ENCODE measurements at regions not wholly inside any gene's neighbourhood (a gene's known extent, or its start where the extent isn't known, plus 50 kb on each side); places are given as distances from the start of the nearest gene placed in this dataset.

DNA sequence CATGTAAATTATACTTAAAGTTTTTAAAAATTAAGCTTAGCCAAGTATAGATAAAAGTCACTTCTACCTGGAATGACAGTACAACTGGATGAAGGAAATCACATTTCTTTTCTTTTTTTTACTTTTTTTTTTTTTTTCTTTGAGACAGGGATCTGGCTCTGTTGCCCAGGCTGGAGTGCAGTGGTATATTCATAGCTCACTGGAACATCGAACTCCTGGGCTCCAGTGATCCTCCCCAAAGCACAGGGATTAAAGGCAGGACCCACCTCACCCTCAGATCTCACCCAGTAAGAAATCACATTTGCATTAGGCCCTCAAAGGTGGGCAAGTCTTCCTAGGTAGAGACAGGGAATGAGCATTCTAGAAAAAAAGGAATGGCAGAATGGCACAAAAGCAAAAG lies 69.5 kb upstream of the C1GALT1 start:
- DNase-seq (ENCODE audit: extremely low read depth in 1 of 2, low read depth in 1 of 2): no peak

DNA sequence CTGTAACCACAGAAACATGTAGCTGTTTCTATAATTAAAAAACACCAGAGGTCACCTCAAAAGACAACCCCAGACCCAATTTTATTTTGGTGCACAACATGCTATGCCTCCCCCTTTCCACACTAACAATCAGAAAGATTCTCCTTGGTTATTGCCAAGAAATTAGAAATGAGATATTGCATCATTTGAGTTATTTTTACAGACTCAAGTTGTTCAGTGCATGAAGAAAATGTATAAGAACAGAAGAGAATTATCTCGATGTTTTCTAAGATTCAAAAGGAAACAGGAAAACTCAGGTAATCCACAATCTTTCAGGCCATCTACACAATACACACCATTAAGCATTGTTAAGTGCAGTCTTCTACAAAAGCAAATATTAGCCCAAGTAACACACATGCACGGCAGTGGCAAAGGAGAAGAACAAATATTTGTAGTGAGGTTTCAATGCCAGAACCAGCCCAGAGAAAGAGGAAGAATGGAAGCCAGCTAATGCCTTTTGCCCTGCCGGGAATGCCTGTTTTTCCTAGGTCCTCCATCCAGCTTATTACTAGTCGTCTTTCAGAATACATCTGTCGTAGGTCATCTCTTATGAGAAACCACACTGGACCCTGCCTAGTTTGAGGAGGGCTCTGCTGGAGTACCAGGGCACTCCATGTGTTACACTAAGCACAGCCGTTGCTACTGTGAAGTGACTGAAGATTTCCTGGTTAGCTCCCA lies 67.6 kb upstream of the C1GALT1 start:
- DNase-seq (ENCODE audit: extremely low read depth in 1 of 2, low read depth in 1 of 2): no peak

DNA sequence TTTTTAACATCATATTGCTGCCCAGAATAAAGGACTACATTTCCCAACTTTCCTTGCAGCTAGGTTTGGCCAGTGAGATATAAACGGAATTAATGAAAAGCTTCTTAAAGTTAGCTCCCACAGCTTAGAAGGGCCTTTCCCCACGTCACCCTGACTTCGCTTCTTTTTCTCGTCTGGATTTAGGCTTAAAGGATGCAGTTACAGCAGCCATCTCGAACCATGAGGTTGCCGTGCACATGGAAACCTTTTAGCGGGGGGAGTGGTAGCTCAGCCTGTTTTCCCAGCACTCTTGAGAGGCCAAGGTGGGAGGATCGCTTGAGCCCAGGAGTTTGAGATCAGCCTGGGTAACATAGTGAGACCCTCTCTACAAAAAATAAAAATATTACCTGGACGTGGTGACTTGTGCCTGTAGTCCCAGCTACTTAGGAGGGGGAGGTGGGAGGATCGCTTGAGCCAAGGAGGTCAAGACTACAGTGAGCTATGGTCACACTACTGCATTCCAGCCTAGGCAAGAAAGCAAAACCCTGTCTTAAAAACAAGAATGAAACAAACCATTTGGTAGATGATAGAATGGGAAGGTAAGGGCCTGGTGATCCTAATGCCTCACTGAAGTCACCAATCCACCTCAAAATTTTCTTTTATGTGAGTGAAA lies 64.3 kb upstream of the C1GALT1 start:
- no peak for DNase-seq (ENCODE audit: extremely low read depth in 1 of 2, low read depth in 1 of 2)

DNA sequence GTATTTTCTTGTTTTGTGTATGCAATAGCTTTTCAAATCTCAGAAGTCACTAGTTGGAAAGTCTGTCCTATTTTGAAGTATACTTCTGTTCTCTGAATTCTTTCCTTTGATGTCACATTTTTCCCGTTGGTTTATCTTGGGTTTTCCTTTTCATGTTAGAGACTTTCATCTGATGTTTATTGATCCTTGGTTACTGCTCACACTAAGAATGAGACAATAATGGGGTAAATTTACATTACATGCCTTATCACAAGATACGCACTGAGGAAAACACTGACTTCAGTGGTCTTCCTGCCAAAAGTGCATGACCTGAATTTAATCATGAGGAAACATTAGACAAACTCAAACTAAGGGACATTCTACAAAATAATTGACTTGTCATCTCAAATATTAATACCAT lies 63.5 kb upstream of the C1GALT1 start:
- DNase-seq (ENCODE audit: extremely low read depth in 1 of 2, low read depth in 1 of 2): no peak

DNA sequence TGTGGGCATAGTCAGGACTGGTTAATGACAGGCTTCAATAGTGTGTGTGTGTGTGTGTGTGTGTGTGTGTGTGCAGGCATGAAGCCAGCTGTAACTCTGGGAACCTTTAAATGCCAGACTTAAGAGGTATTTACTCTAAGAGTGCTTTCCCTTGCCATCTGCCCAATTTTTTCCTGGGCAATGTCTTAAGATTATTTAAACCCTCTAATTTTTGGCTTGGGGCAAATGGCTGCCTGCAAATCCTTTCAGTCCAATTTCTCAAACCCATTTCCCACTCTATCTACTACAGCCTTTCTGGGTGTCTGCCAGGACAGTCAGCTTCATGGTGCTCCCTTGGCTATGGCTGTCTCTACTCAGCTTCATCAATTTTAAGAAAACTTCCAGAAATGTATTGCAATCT lies 62.6 kb upstream of the C1GALT1 start:
- DNase-seq (ENCODE audit: extremely low read depth in 1 of 2, low read depth in 1 of 2): no peak

DNA sequence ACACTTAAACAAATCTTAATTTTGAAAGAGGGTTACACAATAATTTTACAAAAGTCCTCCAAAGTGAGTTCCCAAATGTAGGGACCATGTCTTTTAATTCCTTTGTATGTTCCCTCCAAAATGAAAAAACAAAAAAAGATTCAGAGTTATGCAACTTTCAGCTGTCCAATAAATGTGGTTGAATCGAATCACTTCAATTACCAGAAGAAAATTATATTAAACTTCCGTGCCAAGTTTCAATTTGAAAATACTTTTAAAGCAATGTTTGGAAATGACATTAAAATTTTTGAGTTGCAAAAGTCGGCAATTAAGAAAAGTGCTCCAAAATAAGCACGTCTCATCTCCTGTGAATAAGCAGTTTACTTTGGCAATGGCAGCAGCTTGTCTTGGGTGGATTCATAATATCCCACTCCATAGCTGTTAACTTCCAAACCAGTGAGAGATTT lies 60.3 kb upstream of the C1GALT1 start:
- DNase-seq (ENCODE audit: extremely low read depth in 1 of 2, low read depth in 1 of 2): no peak

DNA sequence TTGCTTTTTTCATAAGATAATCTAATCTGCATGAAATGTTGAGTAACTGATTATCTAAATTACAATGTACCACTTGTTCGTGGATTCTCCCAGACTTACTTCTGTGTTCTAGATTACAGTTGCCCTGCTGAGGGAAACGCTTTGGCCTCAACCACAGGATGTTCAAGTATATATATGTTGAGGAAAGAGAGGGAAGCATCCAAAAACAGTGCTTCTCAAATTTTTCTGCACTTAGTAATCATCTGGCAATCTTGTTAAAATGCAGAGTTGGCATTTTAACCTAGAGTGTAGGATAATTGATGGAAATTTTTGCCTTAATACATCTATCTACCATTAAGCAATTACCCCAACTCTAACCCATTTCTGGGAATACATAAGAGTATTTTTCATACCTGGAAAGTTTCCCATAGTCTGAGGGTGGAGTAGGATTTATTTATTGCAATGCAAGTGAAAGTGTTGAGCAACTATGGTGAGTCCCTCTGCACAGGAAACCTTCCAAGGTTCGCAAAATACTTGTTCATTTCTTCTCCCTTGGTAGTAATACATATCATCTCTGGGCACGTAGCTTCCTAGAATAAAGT lies 59.6 kb upstream of the C1GALT1 start:
- DNase-seq (ENCODE audit: extremely low read depth in 1 of 2, low read depth in 1 of 2): no peak

DNA sequence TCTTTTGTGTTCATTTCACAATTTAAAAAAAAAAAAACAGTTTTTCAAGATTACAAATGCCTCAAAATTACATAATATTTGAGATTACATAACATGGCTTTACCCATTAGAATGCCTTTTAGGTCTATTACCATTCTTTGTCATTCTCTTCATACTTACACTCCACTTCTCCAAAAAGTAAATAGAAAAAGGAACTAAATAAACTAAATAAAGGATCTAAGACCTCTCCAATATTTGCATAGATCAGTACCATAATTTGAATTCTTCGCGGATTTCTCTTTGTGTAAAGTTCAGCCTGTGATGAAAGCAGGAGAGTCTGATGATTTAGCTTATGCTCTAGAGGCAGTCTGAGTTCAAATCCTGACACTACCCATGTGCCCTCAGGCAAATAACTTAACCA lies 56.4 kb upstream of the C1GALT1 start:
- DNase-seq (ENCODE audit: extremely low read depth in 1 of 2, low read depth in 1 of 2): no peak

DNA sequence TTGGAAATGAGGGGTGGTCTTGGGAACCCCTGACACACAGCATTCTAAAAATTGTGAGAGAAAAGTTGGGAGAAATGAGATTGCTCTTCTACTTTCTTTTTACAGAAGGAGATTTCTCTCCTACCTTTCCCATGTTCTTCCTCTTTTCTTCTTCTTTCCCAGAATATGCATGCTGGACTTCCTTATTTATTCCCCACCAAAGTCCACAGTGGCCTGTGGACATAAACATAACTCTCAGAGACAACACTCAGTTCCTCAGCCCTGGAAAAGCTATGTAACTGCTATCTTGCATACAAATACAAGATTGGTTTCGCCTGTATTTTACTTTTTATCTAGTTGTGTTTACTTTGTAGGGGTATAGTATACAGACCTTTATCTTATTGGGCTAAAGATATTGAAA lies 54.6 kb upstream of the C1GALT1 start:
- no peak for DNase-seq (ENCODE audit: extremely low read depth in 1 of 2, low read depth in 1 of 2)

DNA sequence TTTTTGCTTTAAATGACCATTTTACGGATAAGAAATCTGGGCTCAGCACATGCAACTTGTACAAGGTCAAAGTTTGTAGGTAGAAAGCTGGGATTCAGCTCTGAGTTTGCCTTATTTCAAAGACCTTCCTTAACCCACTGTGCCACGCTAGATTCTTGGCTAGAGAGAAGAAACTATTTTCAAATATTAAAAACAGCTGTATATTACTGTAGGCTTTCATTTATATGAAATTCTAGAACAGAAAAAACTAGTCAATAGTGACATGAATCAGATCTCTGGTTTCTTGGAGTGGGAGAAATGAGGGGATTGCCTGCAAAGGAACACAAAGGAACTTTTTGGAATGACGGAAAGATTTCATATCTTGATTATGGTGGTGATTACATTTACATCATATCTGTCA lies 53.0 kb upstream of the C1GALT1 start:
- no peak for DNase-seq (ENCODE audit: extremely low read depth in 1 of 2, low read depth in 1 of 2)

DNA sequence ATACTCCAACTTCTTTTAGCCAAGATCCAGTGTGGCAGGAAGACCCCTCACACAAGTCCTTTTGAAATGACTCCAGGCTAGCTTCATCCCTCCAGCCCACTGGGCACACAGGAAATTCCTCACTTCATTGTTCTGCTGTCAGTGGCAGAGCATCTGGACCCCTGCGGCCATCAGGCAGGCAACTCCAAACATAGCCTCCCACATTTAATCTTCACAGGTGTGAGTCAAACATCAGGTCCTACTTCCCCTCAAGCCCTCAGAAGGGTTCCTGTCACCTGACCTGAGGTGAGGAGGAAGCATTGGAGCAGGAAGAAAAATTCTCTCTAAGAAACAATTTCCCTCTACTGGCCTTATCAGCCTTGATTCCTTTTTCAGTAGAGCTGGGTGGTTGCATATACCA lies 51.1 kb upstream of the C1GALT1 start:
- no peak for DNase-seq (ENCODE audit: extremely low read depth in 1 of 2, low read depth in 1 of 2)
